ENCODE measurements at regions not wholly inside any gene's neighbourhood (a gene's known extent, or its start where the extent isn't known, plus 50 kb on each side); places are given as distances from the start of the nearest gene placed in this dataset.
"Not testable (repeated sequence)": the region's sequence is repeated elsewhere in the genome, so short reads cannot be mapped to it uniquely, and the experiment has no call there.

- H3K4me3 Mint-ChIP-seq, result no peak overlapping the region
- ATAC-seq (no peak), DNase-seq (no peak)
- peaks cover 2% of the 10 kb centered on the region for H3K36me3 Mint-ChIP-seq (ENCODE audit: insufficient read depth)
- peaks cover 13% of the 10 kb centered on the region for H3K9me3 Mint-ChIP-seq
- no peaks in the 10 kb centered on the region for H3K27me3 Mint-ChIP-seq (ENCODE audit: low read depth)
- H3K4me1 Mint-ChIP-seq (ENCODE audit: low read depth), result peaks cover 23% of the 10 kb centered on the region
Measured at GRCh38 chr3:106530367-106530766, 661.6 kb upstream of the CBLB start.

- H3K4me3 Mint-ChIP-seq; H3K36me3 Mint-ChIP-seq (ENCODE audit: insufficient read depth); ATAC-seq; H3K27me3 Mint-ChIP-seq (ENCODE audit: low read depth); DNase-seq: not testable (repeated sequence)
- Mint-ChIP-seq H3K4me1 (ENCODE audit: low read depth) (peaks cover 23% of the 10 kb centered on the region), H3K9me3 (peaks cover 20% of the 10 kb centered on the region)
Measured at GRCh38 chr3:106531771-106532329, 663.0 kb upstream of the CBLB start.

GRCh38 chr3:106533093-106533787 lies 664.4 kb upstream of the CBLB start:
- Mint-ChIP-seq H3K36me3 (ENCODE audit: insufficient read depth) (peaks cover 7% of the 10 kb centered on the region), H3K27me3 (ENCODE audit: low read depth) (no peaks in the 10 kb centered on the region), H3K4me3 (no peak overlapping the region), H3K9me3 (peaks cover 21% of the 10 kb centered on the region), H3K4me1 (ENCODE audit: low read depth) (peaks cover 22% of the 10 kb centered on the region)
- no peak for DNase-seq
- no peak for ATAC-seq

GRCh38 chr3:106533788-106534160 lies 665.0 kb upstream of the CBLB start:
- no peak overlapping the region for H3K4me3 Mint-ChIP-seq
- DNase-seq (no peak), ATAC-seq (no peak)
- H3K27me3 Mint-ChIP-seq (ENCODE audit: low read depth), result no peaks in the 10 kb centered on the region
- H3K9me3 Mint-ChIP-seq, result peaks cover 21% of the 10 kb centered on the region
- peaks cover 19% of the 10 kb centered on the region for H3K4me1 Mint-ChIP-seq (ENCODE audit: low read depth)
- peaks cover 7% of the 10 kb centered on the region for H3K36me3 Mint-ChIP-seq (ENCODE audit: insufficient read depth)

- Mint-ChIP-seq H3K9me3 (peaks cover 21% of the 10 kb centered on the region), H3K36me3 (ENCODE audit: insufficient read depth) (peaks cover 7% of the 10 kb centered on the region), H3K4me1 (ENCODE audit: low read depth) (peaks cover 16% of the 10 kb centered on the region), H3K27me3 (ENCODE audit: low read depth) (no peaks in the 10 kb centered on the region), H3K4me3 (no peak overlapping the region)
- DNase-seq, result peak; percentile 38
- ATAC-seq, result peak; percentile 91 to 96
Measured at GRCh38 chr3:106534206-106534605, 665.4 kb upstream of the CBLB start.

GRCh38 chr3:106540743-106541142 lies 671.9 kb upstream of the CBLB start:
- Mint-ChIP-seq H3K27me3 (ENCODE audit: low read depth) (no peaks in the 10 kb centered on the region), H3K9me3 (peaks cover 18% of the 10 kb centered on the region), H3K4me1 (ENCODE audit: low read depth) (no peaks in the 10 kb centered on the region), H3K36me3 (ENCODE audit: insufficient read depth) (peaks cover 5% of the 10 kb centered on the region), H3K4me3 (no peak overlapping the region)
- ATAC-seq (no peak), DNase-seq (no peak)

- ATAC-seq, result no peak
- no peak for DNase-seq
- H3K27me3 Mint-ChIP-seq (ENCODE audit: low read depth), result no peaks in the 10 kb centered on the region
- peaks cover 17% of the 10 kb centered on the region for H3K9me3 Mint-ChIP-seq
- no peaks in the 10 kb centered on the region for H3K4me1 Mint-ChIP-seq (ENCODE audit: low read depth)
- H3K4me3 Mint-ChIP-seq, result no peak overlapping the region
- H3K36me3 Mint-ChIP-seq (ENCODE audit: insufficient read depth), result no peaks in the 10 kb centered on the region
Measured at GRCh38 chr3:106542101-106542769, 673.4 kb upstream of the CBLB start.

- no peak overlapping the region for H3K4me3 Mint-ChIP-seq
- no peaks in the 10 kb centered on the region for H3K4me1 Mint-ChIP-seq (ENCODE audit: low read depth)
- DNase-seq (no peak), ATAC-seq (no peak)
- no peaks in the 10 kb centered on the region for H3K9me3 Mint-ChIP-seq
- H3K36me3 Mint-ChIP-seq (ENCODE audit: insufficient read depth), result no peaks in the 10 kb centered on the region
- peaks cover 3% of the 10 kb centered on the region for H3K27me3 Mint-ChIP-seq (ENCODE audit: low read depth)
Measured at GRCh38 chr3:106552351-106553043, 683.7 kb upstream of the CBLB start.

GRCh38 chr3:106560451-106560966 lies 691.7 kb upstream of the CBLB start:
- DNase-seq (no peak), ATAC-seq (peak in 1 of 2 donors; percentile 25)
- no peaks in the 10 kb centered on the region for H3K27me3 Mint-ChIP-seq (ENCODE audit: low read depth)
- no peaks in the 10 kb centered on the region for H3K9me3 Mint-ChIP-seq
- no peaks in the 10 kb centered on the region for H3K36me3 Mint-ChIP-seq (ENCODE audit: insufficient read depth)
- no peaks in the 10 kb centered on the region for H3K4me1 Mint-ChIP-seq (ENCODE audit: low read depth)
- H3K4me3 Mint-ChIP-seq, result no peak overlapping the region

- Mint-ChIP-seq H3K4me1 (ENCODE audit: low read depth) (peaks cover 5% of the 10 kb centered on the region), H3K27me3 (ENCODE audit: low read depth) (no peaks in the 10 kb centered on the region), H3K9me3 (no peaks in the 10 kb centered on the region), H3K36me3 (ENCODE audit: insufficient read depth) (no peaks in the 10 kb centered on the region), H3K4me3 (no peak overlapping the region)
- peak in 1 of 2 donors; percentile 25 for ATAC-seq
- no peak for DNase-seq
Measured at GRCh38 chr3:106566277-106566676, 697.5 kb upstream of the CBLB start.

GRCh38 chr3:106570426-106570825 lies 701.6 kb upstream of the CBLB start:
- no peak for DNase-seq
- Mint-ChIP-seq H3K9me3 (no peaks in the 10 kb centered on the region), H3K4me3 (no peak overlapping the region), H3K4me1 (ENCODE audit: low read depth) (peaks cover 5% of the 10 kb centered on the region), H3K27me3 (ENCODE audit: low read depth) (no peaks in the 10 kb centered on the region), H3K36me3 (ENCODE audit: insufficient read depth) (no peaks in the 10 kb centered on the region)
- ATAC-seq, result no peak

GRCh38 chr3:106573605-106574004 lies 704.8 kb upstream of the CBLB start:
- Mint-ChIP-seq H3K4me3 (no peak overlapping the region), H3K27me3 (ENCODE audit: low read depth) (no peaks in the 10 kb centered on the region), H3K36me3 (ENCODE audit: insufficient read depth) (no peaks in the 10 kb centered on the region), H3K4me1 (ENCODE audit: low read depth) (no peaks in the 10 kb centered on the region), H3K9me3 (no peaks in the 10 kb centered on the region)
- DNase-seq, result no peak
- no peak for ATAC-seq

- Mint-ChIP-seq H3K9me3 (no peaks in the 10 kb centered on the region), H3K36me3 (ENCODE audit: insufficient read depth) (no peaks in the 10 kb centered on the region), H3K27me3 (ENCODE audit: low read depth) (no peaks in the 10 kb centered on the region), H3K4me1 (ENCODE audit: low read depth) (peaks cover 2% of the 10 kb centered on the region), H3K4me3 (no peak overlapping the region)
- no peak for DNase-seq
- ATAC-seq, result no peak
Measured at GRCh38 chr3:106575029-106575428, 706.2 kb upstream of the CBLB start.

GRCh38 chr3:106577241-106577640 lies 708.4 kb upstream of the CBLB start:
- ATAC-seq, result no peak
- peaks cover 2% of the 10 kb centered on the region for H3K4me1 Mint-ChIP-seq (ENCODE audit: low read depth)
- no peaks in the 10 kb centered on the region for H3K9me3 Mint-ChIP-seq
- H3K4me3 Mint-ChIP-seq, result no peak overlapping the region
- H3K36me3 Mint-ChIP-seq (ENCODE audit: insufficient read depth), result no peaks in the 10 kb centered on the region
- no peaks in the 10 kb centered on the region for H3K27me3 Mint-ChIP-seq (ENCODE audit: low read depth)
- DNase-seq, result no peak

Measured in activated T-cell treated with anti-CD3 and anti-CD28 coated beads, Interleukin-2, amount 50 U/mL, for 4 hours (primary cell).